SK-N-SH (cell line): ENCODE measurements at regions not wholly inside any gene's neighbourhood (a gene's known extent, or its start where the extent isn't known, plus 50 kb on each side); places are given as distances from the start of the nearest gene placed in this dataset.

Source experiments
- CTCF ChIA-PET: fragments of 300-600, 350-600 bp; formaldehyde crosslinking; extraction: SDS; loops from one replicate; lab custom pipeline; 2021; lab: Yijun Ruan, JAX
- POLR2A ChIA-PET: fragments of 350-600 bp; sonication (Branson Sonifier 250); formaldehyde crosslinking; extraction: SDS; loops from one replicate; lab custom pipeline; 2020; ENCODE audit warnings: antibody characterized with exemption, inconsistent platforms; lab: Yijun Ruan, JAX
- DNase-seq: peaks from one replicate; pipeline ENCODE4 v3.0.0; 2012
- H2AFZ ChIP-seq: fragments of 200-600 bp; sonication (generic); 2 replicates; pipeline ENCODE4 v1.8.1; 2016; ENCODE audit warnings: antibody characterized with exemption, mild to moderate bottlenecking, low read depth
- H3F3A ChIP-seq: fragments of 200-600 bp; sonication (generic); replicated peaks from 2 replicates; pipeline ENCODE3; 2016; ENCODE audit warnings: antibody characterized with exemption, mild to moderate bottlenecking; ENCODE audit not compliant: insufficient read depth
- H3K27ac ChIP-seq, 2 experiments: fragments of 200-500 bp in 1 of 2; fragments of 200-600 bp in 1 of 2; sonication (Bioruptor generic) in 1 of 2; sonication (generic), shearing (Covaris generic) in 1 of 2; 2 replicates each; pipeline versions ENCODE4 v1.5.1 to v1.6.1; 2014 to 2016; ENCODE audit warnings: low read depth in 2 of 2, inconsistent platforms in 1 of 2, low read length in 1 of 2, mild to moderate bottlenecking in 1 of 2, mixed read lengths in 1 of 2
- H3K27me3 ChIP-seq: fragments of 200-600 bp; sonication (generic), shearing (Covaris generic); 2 replicates; pipeline ENCODE4 v1.6.1; 2016; ENCODE audit warnings: mixed run types; ENCODE audit not compliant: insufficient read depth
- H3K36me3 ChIP-seq, 2 experiments: fragments of 200-500 bp in 1 of 2; fragments of 200-600 bp in 1 of 2; sonication (Bioruptor generic) in 1 of 2; sonication (generic) in 1 of 2; replicated peaks in 1 of 2; 2 replicates each; pipeline versions ENCODE3 to v1.5.1; 2014 to 2016; ENCODE audit warnings: low read length in 1 of 2, mild to moderate bottlenecking in 1 of 2; ENCODE audit not compliant: insufficient read depth in 2 of 2, control insufficient read depth in 1 of 2
- H3K4me1 ChIP-seq, 2 experiments: fragments of 200-500 bp in 1 of 2; fragments of 200-600 bp in 1 of 2; sonication (Bioruptor generic) in 1 of 2; sonication (generic), shearing (Covaris generic) in 1 of 2; 2 replicates each; pipeline versions ENCODE4 v1.5.1 to v1.6.1; 2014 to 2016; ENCODE audit warnings: low read depth in 1 of 2, low read length in 1 of 2, mixed run types in 1 of 2; ENCODE audit not compliant: insufficient read depth in 2 of 2, control insufficient read depth in 1 of 2
- H3K4me2 ChIP-seq: fragments of 200-600 bp; sonication (generic), shearing (Covaris generic); 2 replicates; pipeline ENCODE4 v1.6.1; 2017; ENCODE audit warnings: mixed run types
- H3K4me3 ChIP-seq, 2 experiments: fragments of 200-500 bp in 1 of 2; fragments of 200-600 bp in 1 of 2; sonication (Bioruptor generic) in 1 of 2; sonication (generic), shearing (Covaris generic) in 1 of 2; 2 replicates each; pipeline versions ENCODE4 v1.5.1 to v1.8.1; 2014 to 2016; ENCODE audit warnings: low read depth in 2 of 2, inconsistent platforms in 1 of 2, low read length in 1 of 2, mild to moderate bottlenecking in 1 of 2, mixed read lengths in 1 of 2, moderate library complexity in 1 of 2
- H3K79me2 ChIP-seq: fragments of 200-600 bp; sonication (generic); 2 replicates; pipeline ENCODE4 v1.8.1; 2017; ENCODE audit warnings: mild to moderate bottlenecking; ENCODE audit not compliant: insufficient read depth
- H3K9ac ChIP-seq: fragments of 200-600 bp; sonication (generic); 2 replicates; pipeline ENCODE4 v1.6.1; 2017; ENCODE audit warnings: mixed run types
- H3K9me2 ChIP-seq: fragments of 200-600 bp; sonication (generic); 2 replicates; pipeline ENCODE4 v1.6.1; 2017; ENCODE audit warnings: mixed run types
- H3K9me3 ChIP-seq: fragments of 200-600 bp; sonication (generic); 2 replicates; pipeline ENCODE4 v1.6.1; 2017; ENCODE audit warnings: mixed run types, mild to moderate bottlenecking, moderate library complexity
- H4K20me1 ChIP-seq: fragments of 200-600 bp; sonication (generic); 2 replicates; pipeline ENCODE4 v1.6.1; 2017; ENCODE audit warnings: mild to moderate bottlenecking, mixed run types; ENCODE audit not compliant: insufficient read depth
- CHD2 ChIP-seq: fragments of 150-350 bp; IDR thresholded peaks from 2 replicates; pipeline ENCODE4 v1.6.1; 2018; ENCODE audit warnings: low read length; ENCODE audit not compliant: partially characterized antibody
- ELF1 ChIP-seq: IDR thresholded peaks from 2 replicates; pipeline ENCODE4 v1.4.0; 2012
- FOXM1 ChIP-seq: IDR thresholded peaks from 2 replicates; pipeline ENCODE4 v1.4.0; 2012; ENCODE audit warnings: low read depth, mild to moderate bottlenecking
- JUND ChIP-seq: IDR thresholded peaks from 2 replicates; pipeline ENCODE4 v1.4.0; 2012
- MEF2A ChIP-seq: IDR thresholded peaks from 2 replicates; pipeline ENCODE4 v1.4.0; 2012; ENCODE audit warnings: low read depth, borderline replicate concordance
- MXI1 ChIP-seq: IDR thresholded peaks from 2 replicates; pipeline ENCODE4 v1.6.1; 2012; ENCODE audit warnings: mild to moderate bottlenecking, low read depth, low read length, improper control_type of control experiment
- NFIC ChIP-seq: IDR thresholded peaks from 2 replicates; pipeline ENCODE4 v1.4.0; 2012; ENCODE audit warnings: borderline replicate concordance
- NRF1 ChIP-seq: IDR thresholded peaks from 2 replicates; pipeline ENCODE4 v1.6.1; 2012; ENCODE audit warnings: low read depth, mild to moderate bottlenecking, low read length
- SIN3A ChIP-seq: IDR thresholded peaks from 2 replicates; pipeline ENCODE4 v1.6.1; 2012; ENCODE audit warnings: low read depth, mild to moderate bottlenecking, low read length, moderate library complexity, borderline replicate concordance
- TCF12 ChIP-seq: IDR thresholded peaks from 2 replicates; pipeline ENCODE4 v1.4.0; 2012
- TEAD4 ChIP-seq: IDR thresholded peaks from 2 replicates; pipeline ENCODE4 v1.4.0; 2012; ENCODE audit warnings: mild to moderate bottlenecking, borderline replicate concordance; ENCODE audit not compliant: insufficient read depth
- WGBS: methylation state at CpG from one replicate; pipeline ENCODE4 v1.1.6; 2017; ENCODE audit warnings: low lambda C conversion rate; 5-methylcytosine and 5-hydroxymethylcytosine counted together
- TF ChIP-seq, protein P1 (sequence below): IDR thresholded peaks from 2 replicates; pipeline ENCODE4 v1.6.1; 2012; ENCODE audit warnings: mild to moderate bottlenecking, low read depth, low read length, moderate library complexity
- TF ChIP-seq, protein P2 (sequence below): fragments of 150-350 bp; IDR thresholded peaks from 2 replicates; pipeline ENCODE4 v1.6.1; 2017; ENCODE audit warnings: antibody characterized with exemption, low read length, low read depth, borderline replicate concordance
- TF ChIP-seq, protein P3 (sequence below): fragments of 150-350 bp; IDR thresholded peaks from 2 replicates; pipeline ENCODE4 v1.6.1; 2016; ENCODE audit warnings: mild to moderate bottlenecking, low read depth, low read length
- TF ChIP-seq, protein P4 (sequence below): IDR thresholded peaks from 2 replicates; pipeline ENCODE4 v1.4.0; 2012; ENCODE audit warnings: low read depth, borderline replicate concordance
- TF ChIP-seq, protein P5 (sequence below): IDR thresholded peaks from 2 replicates; pipeline ENCODE4; 2012
- TF ChIP-seq, protein P6 (sequence below): IDR thresholded peaks from 2 replicates; pipeline ENCODE4 v1.4.0; 2012; ENCODE audit warnings: low read depth, borderline replicate concordance

DNA sequence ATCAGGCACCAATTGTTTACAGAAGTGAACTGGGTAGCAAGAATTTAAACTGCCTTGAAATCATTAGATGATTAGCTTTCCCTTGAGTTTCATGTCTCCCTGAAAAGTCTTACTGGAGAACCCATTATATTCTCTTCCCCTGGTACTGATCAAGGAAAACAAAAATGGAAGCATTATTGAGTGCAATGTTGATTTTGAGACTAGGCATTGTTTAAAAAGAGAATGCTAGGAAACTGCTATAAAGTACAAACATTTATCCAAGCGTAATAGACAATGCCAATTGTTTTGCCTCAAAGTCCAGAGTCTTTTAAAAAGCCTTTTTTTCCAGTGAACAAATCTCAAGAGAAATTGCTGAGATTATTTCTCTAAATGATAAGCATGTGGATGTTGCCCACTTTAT is 197.0 kb downstream of the CCER1 start (continued):
- TF ChIP-seq, protein P1, sequence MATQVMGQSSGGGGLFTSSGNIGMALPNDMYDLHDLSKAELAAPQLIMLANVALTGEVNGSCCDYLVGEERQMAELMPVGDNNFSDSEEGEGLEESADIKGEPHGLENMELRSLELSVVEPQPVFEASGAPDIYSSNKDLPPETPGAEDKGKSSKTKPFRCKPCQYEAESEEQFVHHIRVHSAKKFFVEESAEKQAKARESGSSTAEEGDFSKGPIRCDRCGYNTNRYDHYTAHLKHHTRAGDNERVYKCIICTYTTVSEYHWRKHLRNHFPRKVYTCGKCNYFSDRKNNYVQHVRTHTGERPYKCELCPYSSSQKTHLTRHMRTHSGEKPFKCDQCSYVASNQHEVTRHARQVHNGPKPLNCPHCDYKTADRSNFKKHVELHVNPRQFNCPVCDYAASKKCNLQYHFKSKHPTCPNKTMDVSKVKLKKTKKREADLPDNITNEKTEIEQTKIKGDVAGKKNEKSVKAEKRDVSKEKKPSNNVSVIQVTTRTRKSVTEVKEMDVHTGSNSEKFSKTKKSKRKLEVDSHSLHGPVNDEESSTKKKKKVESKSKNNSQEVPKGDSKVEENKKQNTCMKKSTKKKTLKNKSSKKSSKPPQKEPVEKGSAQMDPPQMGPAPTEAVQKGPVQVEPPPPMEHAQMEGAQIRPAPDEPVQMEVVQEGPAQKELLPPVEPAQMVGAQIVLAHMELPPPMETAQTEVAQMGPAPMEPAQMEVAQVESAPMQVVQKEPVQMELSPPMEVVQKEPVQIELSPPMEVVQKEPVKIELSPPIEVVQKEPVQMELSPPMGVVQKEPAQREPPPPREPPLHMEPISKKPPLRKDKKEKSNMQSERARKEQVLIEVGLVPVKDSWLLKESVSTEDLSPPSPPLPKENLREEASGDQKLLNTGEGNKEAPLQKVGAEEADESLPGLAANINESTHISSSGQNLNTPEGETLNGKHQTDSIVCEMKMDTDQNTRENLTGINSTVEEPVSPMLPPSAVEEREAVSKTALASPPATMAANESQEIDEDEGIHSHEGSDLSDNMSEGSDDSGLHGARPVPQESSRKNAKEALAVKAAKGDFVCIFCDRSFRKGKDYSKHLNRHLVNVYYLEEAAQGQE, result no peak

DNA sequence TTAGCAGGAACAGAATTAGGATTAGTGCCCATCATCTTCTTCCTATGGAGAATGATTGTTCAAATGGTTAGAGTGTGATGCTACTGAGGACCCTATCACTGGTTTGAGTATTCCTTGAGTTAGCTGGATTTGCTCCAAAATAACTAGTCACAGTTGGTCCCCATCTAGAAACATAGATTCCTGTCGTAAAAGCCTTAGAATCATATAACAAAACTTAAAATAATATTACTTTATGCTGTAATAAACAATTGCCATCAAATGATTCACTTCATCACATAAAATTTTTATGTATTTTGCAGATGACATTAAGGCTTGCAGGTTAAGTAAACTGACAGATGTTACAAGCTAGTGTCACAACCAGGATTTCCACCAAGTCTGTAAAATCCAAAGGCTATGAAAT is 209.8 kb downstream of the CCER1 start:
- no peak overlapping the region for H3K4me2 ChIP-seq
- H4K20me1 ChIP-seq, result no peaks in the 10 kb centered on the region
- H3K27me3 ChIP-seq, result no peaks in the 10 kb centered on the region
- no peaks in the 10 kb centered on the region for H3K9me3 ChIP-seq
- no peaks in the 10 kb centered on the region for H3K4me1 ChIP-seq
- H3F3A ChIP-seq, result no peaks in the 10 kb centered on the region
- no peak overlapping the region for H3K27ac ChIP-seq
- no peaks in the 10 kb centered on the region for H3K9me2 ChIP-seq
- H3K4me3 ChIP-seq, result no peak overlapping the region
- H3K36me3 ChIP-seq, result no peaks in the 10 kb centered on the region
- no peak overlapping the region for H3K9ac ChIP-seq
- no peak for DNase-seq
- ChIA-PET POLR2A (no interaction called here), CTCF (no interaction called here)
- H3K79me2 ChIP-seq, result no peaks in the 10 kb centered on the region
- H2AFZ ChIP-seq, result no peak overlapping the region
- WGBS, result 15% methylated on average over 1 of the region's 1 CpG
- no peak for TF ChIP-seq CHD2
- TF ChIP-seq, protein P2, sequence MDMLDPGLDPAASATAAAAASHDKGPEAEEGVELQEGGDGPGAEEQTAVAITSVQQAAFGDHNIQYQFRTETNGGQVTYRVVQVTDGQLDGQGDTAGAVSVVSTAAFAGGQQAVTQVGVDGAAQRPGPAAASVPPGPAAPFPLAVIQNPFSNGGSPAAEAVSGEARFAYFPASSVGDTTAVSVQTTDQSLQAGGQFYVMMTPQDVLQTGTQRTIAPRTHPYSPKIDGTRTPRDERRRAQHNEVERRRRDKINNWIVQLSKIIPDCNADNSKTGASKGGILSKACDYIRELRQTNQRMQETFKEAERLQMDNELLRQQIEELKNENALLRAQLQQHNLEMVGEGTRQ, result no peak
- TF ChIP-seq MEF2A, result no peak
- no peak for TF ChIP-seq TCF12
- TF ChIP-seq FOXM1, result no peak
- TF ChIP-seq ELF1, result no peak
- TF ChIP-seq, protein P3, sequence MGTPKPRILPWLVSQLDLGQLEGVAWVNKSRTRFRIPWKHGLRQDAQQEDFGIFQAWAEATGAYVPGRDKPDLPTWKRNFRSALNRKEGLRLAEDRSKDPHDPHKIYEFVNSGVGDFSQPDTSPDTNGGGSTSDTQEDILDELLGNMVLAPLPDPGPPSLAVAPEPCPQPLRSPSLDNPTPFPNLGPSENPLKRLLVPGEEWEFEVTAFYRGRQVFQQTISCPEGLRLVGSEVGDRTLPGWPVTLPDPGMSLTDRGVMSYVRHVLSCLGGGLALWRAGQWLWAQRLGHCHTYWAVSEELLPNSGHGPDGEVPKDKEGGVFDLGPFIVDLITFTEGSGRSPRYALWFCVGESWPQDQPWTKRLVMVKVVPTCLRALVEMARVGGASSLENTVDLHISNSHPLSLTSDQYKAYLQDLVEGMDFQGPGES, result no peak
- no peak for TF ChIP-seq MXI1
- no peak for TF ChIP-seq JUND
- TF ChIP-seq, protein P4, sequence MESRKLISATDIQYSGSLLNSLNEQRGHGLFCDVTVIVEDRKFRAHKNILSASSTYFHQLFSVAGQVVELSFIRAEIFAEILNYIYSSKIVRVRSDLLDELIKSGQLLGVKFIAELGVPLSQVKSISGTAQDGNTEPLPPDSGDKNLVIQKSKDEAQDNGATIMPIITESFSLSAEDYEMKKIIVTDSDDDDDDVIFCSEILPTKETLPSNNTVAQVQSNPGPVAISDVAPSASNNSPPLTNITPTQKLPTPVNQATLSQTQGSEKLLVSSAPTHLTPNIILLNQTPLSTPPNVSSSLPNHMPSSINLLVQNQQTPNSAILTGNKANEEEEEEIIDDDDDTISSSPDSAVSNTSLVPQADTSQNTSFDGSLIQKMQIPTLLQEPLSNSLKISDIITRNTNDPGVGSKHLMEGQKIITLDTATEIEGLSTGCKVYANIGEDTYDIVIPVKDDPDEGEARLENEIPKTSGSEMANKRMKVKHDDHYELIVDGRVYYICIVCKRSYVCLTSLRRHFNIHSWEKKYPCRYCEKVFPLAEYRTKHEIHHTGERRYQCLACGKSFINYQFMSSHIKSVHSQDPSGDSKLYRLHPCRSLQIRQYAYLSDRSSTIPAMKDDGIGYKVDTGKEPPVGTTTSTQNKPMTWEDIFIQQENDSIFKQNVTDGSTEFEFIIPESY, result no peak
- TF ChIP-seq, protein P5, sequence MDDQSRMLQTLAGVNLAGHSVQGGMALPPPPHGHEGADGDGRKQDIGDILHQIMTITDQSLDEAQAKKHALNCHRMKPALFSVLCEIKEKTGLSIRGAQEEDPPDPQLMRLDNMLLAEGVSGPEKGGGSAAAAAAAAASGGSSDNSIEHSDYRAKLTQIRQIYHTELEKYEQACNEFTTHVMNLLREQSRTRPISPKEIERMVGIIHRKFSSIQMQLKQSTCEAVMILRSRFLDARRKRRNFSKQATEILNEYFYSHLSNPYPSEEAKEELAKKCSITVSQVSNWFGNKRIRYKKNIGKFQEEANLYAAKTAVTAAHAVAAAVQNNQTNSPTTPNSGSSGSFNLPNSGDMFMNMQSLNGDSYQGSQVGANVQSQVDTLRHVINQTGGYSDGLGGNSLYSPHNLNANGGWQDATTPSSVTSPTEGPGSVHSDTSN, result no peak
- TF ChIP-seq NRF1, result no peak
- no peak for TF ChIP-seq SIN3A
- TF ChIP-seq, protein P6, sequence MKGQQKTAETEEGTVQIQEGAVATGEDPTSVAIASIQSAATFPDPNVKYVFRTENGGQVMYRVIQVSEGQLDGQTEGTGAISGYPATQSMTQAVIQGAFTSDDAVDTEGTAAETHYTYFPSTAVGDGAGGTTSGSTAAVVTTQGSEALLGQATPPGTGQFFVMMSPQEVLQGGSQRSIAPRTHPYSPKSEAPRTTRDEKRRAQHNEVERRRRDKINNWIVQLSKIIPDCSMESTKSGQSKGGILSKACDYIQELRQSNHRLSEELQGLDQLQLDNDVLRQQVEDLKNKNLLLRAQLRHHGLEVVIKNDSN, result no peak
- no peak for TF ChIP-seq TEAD4
- TF ChIP-seq NFIC, result no peak
- TF ChIP-seq, protein P1, result no peak
